ENCODE measurements at regions not wholly inside any gene's neighbourhood (a gene's known extent, or its start where the extent isn't known, plus 50 kb on each side); places are given as distances from the start of the nearest gene placed in this dataset.

DNA sequence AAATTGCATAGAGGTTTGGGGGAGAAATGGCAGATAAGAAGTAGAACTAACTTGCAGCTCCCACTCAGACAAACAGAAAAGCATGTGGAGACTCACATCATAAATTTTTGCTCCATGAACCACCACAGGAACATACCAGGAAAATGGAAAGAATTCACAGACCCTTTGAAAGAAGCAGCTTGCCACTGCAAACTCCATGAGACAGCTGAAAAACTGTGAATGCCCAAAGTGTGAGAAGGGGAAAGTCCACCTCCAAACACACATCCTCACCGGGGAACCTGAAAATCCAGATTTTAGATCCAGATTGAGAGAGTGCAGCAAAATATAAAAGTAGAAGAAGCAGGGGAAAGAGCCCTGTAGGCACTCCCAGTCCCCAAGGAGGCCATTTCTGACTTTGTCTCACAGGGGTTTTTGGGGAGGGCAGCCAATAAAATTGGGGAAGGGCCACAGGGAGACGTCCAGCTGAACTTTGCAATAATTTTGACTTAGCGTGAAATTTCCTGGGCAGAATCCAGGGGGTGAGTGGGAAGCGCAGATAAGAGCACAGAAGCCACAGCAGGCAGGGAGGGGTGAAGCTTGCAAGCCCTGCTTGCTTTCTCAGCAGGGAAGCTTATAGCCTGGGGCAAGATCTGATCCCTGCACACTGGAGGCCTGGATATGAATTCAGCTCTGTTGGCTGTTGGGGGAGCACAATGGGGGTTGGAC, 183.4 kb upstream of the UBE2E2 start:
- Histone ChIP-seq H3K4me1 (ENCODE audit: insufficient read depth, low read length) (no peaks in the 10 kb centered on the region), H3K4me3 (ENCODE audit: low read depth in 1 of 2, low read length in 2 of 2) (no peak overlapping the region), H3K9me3 (ENCODE audit: insufficient read depth, low read length, severe bottlenecking) (no peaks in the 10 kb centered on the region), H3K27me3 (ENCODE audit: insufficient read depth, low read length, poor library complexity) (no peaks in the 10 kb centered on the region), H2AFZ (ENCODE audit: low read depth, low read length) (no peak overlapping the region), H3K27ac (ENCODE audit: low read length) (no peak overlapping the region), H3K79me2 (ENCODE audit: insufficient read depth, low read length) (no peaks in the 10 kb centered on the region), H3K9ac (ENCODE audit: low read depth, low read length) (no peak overlapping the region), H3K36me3 (ENCODE audit: insufficient read depth, low read length) (no peaks in the 10 kb centered on the region), H3K4me2 (ENCODE audit: insufficient read depth, low read length) (no peak overlapping the region), H4K20me1 (ENCODE audit: insufficient read depth, low read length) (no peaks in the 10 kb centered on the region)
- no peak for ATAC-seq (ENCODE audit: insufficient read depth, low read depth)
- TF ChIP-seq CTCF (IDR thresholded peaks at IDR 0.05; ENCODE audit: borderline replicate concordance, extremely low read depth, low read length, poor library complexity, severe bottlenecking) (no peak), EZH2 (IDR thresholded peaks at IDR 0.05; ENCODE audit: borderline replicate concordance, low read depth, low read length, severe bottlenecking) (no peak)
- DNase-seq: no peak

GRCh38 chr3:23028294-23028693, 174.8 kb upstream of the UBE2E2 start:
- DNase-seq: no peak
- H3K27ac ChIP-seq (ENCODE audit: low read length): no peak overlapping the region
- no peaks in the 10 kb centered on the region for H4K20me1 ChIP-seq (ENCODE audit: insufficient read depth, low read length)
- H2AFZ ChIP-seq (ENCODE audit: low read depth, low read length): no peak overlapping the region
- no peak overlapping the region for H3K4me2 ChIP-seq (ENCODE audit: insufficient read depth, low read length)
- H3K79me2 ChIP-seq (ENCODE audit: insufficient read depth, low read length): no peaks in the 10 kb centered on the region
- ATAC-seq (ENCODE audit: insufficient read depth, low read depth): no peak
- no peaks in the 10 kb centered on the region for H3K9me3 ChIP-seq (ENCODE audit: insufficient read depth, low read length, severe bottlenecking)
- no peaks in the 10 kb centered on the region for H3K4me1 ChIP-seq (ENCODE audit: insufficient read depth, low read length)
- no peak for TF ChIP-seq CTCF (IDR thresholded peaks at IDR 0.05; ENCODE audit: borderline replicate concordance, extremely low read depth, low read length, poor library complexity, severe bottlenecking)
- TF ChIP-seq EZH2 (IDR thresholded peaks at IDR 0.05; ENCODE audit: borderline replicate concordance, low read depth, low read length, severe bottlenecking): no peak
- no peak overlapping the region for H3K4me3 ChIP-seq (ENCODE audit: low read depth in 1 of 2, low read length in 2 of 2)
- H3K9ac ChIP-seq (ENCODE audit: low read depth, low read length): no peak overlapping the region
- no peaks in the 10 kb centered on the region for H3K27me3 ChIP-seq (ENCODE audit: insufficient read depth, low read length, poor library complexity)
- no peaks in the 10 kb centered on the region for H3K36me3 ChIP-seq (ENCODE audit: insufficient read depth, low read length)

DNA sequence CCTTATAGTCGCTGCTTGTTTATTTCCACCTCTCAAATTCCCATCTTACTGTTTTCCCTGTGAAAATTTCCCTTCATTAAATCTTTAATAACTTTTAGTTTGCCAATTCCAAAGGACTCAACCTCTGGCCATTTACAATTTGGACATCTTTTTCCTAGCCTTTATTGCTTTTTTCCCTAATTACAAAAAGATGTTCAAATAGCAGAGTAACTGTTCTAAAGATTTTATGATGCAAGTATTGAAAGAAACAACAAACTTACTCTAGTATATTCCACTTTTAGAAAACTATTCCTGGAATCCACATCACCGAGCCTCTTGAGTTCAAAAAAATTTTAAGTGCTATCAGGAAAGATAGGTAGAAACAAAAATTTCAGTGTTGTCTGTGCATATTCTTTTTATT, 174.1 kb upstream of the UBE2E2 start:
- Histone ChIP-seq H4K20me1 (ENCODE audit: insufficient read depth, low read length) (no peaks in the 10 kb centered on the region), H3K9ac (ENCODE audit: low read depth, low read length) (no peak overlapping the region), H3K27me3 (ENCODE audit: insufficient read depth, low read length, poor library complexity) (no peaks in the 10 kb centered on the region), H3K79me2 (ENCODE audit: insufficient read depth, low read length) (no peaks in the 10 kb centered on the region), H3K36me3 (ENCODE audit: insufficient read depth, low read length) (no peaks in the 10 kb centered on the region), H3K9me3 (ENCODE audit: insufficient read depth, low read length, severe bottlenecking) (no peaks in the 10 kb centered on the region), H3K4me1 (ENCODE audit: insufficient read depth, low read length) (no peaks in the 10 kb centered on the region), H2AFZ (ENCODE audit: low read depth, low read length) (no peak overlapping the region), H3K27ac (ENCODE audit: low read length) (no peak overlapping the region), H3K4me3 (ENCODE audit: low read depth in 1 of 2, low read length in 2 of 2) (no peak overlapping the region), H3K4me2 (ENCODE audit: insufficient read depth, low read length) (no peak overlapping the region)
- DNase-seq (no peak), ATAC-seq (ENCODE audit: insufficient read depth, low read depth) (no peak)
- TF ChIP-seq EZH2 (IDR thresholded peaks at IDR 0.05; ENCODE audit: borderline replicate concordance, low read depth, low read length, severe bottlenecking) (no peak), CTCF (IDR thresholded peaks at IDR 0.05; ENCODE audit: borderline replicate concordance, extremely low read depth, low read length, poor library complexity, severe bottlenecking) (no peak)

Measured in DND-41 (cell line).